K562 (cell line): ENCODE measurements at regions not wholly inside any gene's neighbourhood (a gene's known extent, or its start where the extent isn't known, plus 50 kb on each side); places are given as distances from the start of the nearest gene placed in this dataset.

Source experiments
- BCLAF1 ChIP-seq, 2 experiments: fragments of 450-650 bp in 1 of 2; IDR thresholded peaks; 2 replicates each; pipeline ENCODE4 v1.6.1; 2011 to 2017; ENCODE audit warnings: low read depth in 2 of 2, antibody characterized with exemption in 1 of 2, borderline replicate concordance in 1 of 2, low read length in 1 of 2, mild to moderate bottlenecking in 1 of 2, mixed read lengths in 1 of 2; ENCODE audit not compliant: control insufficient read depth in 1 of 2
- CAMTA2 ChIP-seq: fragments of 250-450 bp; sonication (Bioruptor Pico); conservative IDR thresholded peaks from 2 replicates; pipeline ENCODE4 v1.5.1; 2022
- CBFB ChIP-seq: sonication (generic); formaldehyde crosslinking; IDR thresholded peaks from 2 replicates; pipeline ENCODE4 v1.4.0; 2020; ENCODE audit warnings: mild to moderate bottlenecking, missing genetic modification reagents
- CTCF ChIP-seq, 3 experiments: IDR thresholded peaks in 2 of 3; conservative IDR thresholded peaks in 1 of 3; 2 replicates each; pipeline ENCODE4 v1.5.1; 2011 to 2012; ENCODE audit warnings: low read length in 3 of 3, mild to moderate bottlenecking in 3 of 3, control low read depth in 2 of 3, improper control_type of control experiment in 1 of 3, inconsistent platforms in 1 of 3, low read depth in 1 of 3, mixed read lengths in 1 of 3, moderate library complexity in 1 of 3; ENCODE audit not compliant: insufficient read depth in 2 of 3
- HDAC6 ChIP-seq: IDR thresholded peaks from 2 replicates; pipeline ENCODE4 v1.6.1; 2012; ENCODE audit warnings: low read depth, mild to moderate bottlenecking, control low read depth, inconsistent platforms, low read length, moderate library complexity
- JUND ChIP-seq, 2 experiments: IDR thresholded peaks; 2 replicates in 1 of 2; 3 replicates in 1 of 2; pipeline ENCODE4 v1.6.1; 2011; ENCODE audit warnings: borderline replicate concordance in 2 of 2, low read depth in 2 of 2, low read length in 2 of 2, improper control_type of control experiment in 1 of 2, missing biosample characterization in 1 of 2, missing genetic modification characterization in 1 of 2, missing genetic modification reagents in 1 of 2
- MAZ ChIP-seq, 2 experiments: fragments of 450-650 bp in 1 of 2; sonication (generic) in 1 of 2; formaldehyde crosslinking; IDR thresholded peaks in 1 of 2; conservative IDR thresholded peaks in 1 of 2; 2 replicates each; pipeline versions ENCODE4 v1.4.0 to v1.5.0; 2020; ENCODE audit warnings: mild to moderate bottlenecking in 1 of 2, missing genetic modification reagents in 1 of 2
- NRF1 ChIP-seq, 2 experiments: fragments of 450-650 bp; IDR thresholded peaks in 1 of 2; conservative IDR thresholded peaks in 1 of 2; 2 replicates each; pipeline ENCODE4 v1.6.1; 2014; ENCODE audit warnings: mild to moderate bottlenecking in 2 of 2
- POLR2A ChIP-seq: fragments of 450-650 bp; conservative IDR thresholded peaks from 2 replicates; pipeline ENCODE4 v1.6.1; 2016
- SIN3B ChIP-seq: fragments of 450-650 bp; IDR thresholded peaks from 2 replicates; pipeline ENCODE4 v1.6.1; 2017; ENCODE audit warnings: low read depth, mild to moderate bottlenecking, moderate library complexity
- SMARCA4 ChIP-seq: fragments of 450-650 bp; IDR thresholded peaks from 2 replicates; pipeline ENCODE4 v1.6.1; 2016
- ZBTB2 ChIP-seq: fragments of 450-650 bp; IDR thresholded peaks from 2 replicates; pipeline ENCODE4 v1.6.1; 2016; ENCODE audit warnings: antibody characterized with exemption
- TF ChIP-seq, protein P1 (sequence below): sonication (generic); formaldehyde crosslinking; IDR thresholded peaks from 2 replicates; pipeline ENCODE4 v1.8.0; 2023; ENCODE audit warnings: mild to moderate bottlenecking, missing genetic modification reagents

- no peak for TF ChIP-seq HDAC6
- no peak for TF ChIP-seq MAZ (CRISPR knock-in tag; conservative IDR thresholded peaks at IDR 0.05 in 1 of 2, IDR thresholded peaks at IDR 0.05 in 1 of 2)
- TF ChIP-seq CTCF (IDR thresholded peaks at IDR 0.05 in 2 of 3, conservative IDR thresholded peaks at IDR 0.05 in 1 of 3; ENCODE audit: insufficient read depth in 2 of 3, low read depth in 1 of 3, low read length in 3 of 3), result no peak
- no peak for TF ChIP-seq SIN3B
- TF ChIP-seq BCLAF1 (IDR thresholded peaks at IDR 0.05; ENCODE audit: borderline replicate concordance in 1 of 2, control insufficient read depth in 1 of 2, low read depth in 2 of 2, low read length in 1 of 2), result no peak
- TF ChIP-seq ZBTB2, result no peak
- TF ChIP-seq SMARCA4, result no peak
- no peak for TF ChIP-seq CBFB (CRISPR knock-in tag)
- TF ChIP-seq, protein P1, sequence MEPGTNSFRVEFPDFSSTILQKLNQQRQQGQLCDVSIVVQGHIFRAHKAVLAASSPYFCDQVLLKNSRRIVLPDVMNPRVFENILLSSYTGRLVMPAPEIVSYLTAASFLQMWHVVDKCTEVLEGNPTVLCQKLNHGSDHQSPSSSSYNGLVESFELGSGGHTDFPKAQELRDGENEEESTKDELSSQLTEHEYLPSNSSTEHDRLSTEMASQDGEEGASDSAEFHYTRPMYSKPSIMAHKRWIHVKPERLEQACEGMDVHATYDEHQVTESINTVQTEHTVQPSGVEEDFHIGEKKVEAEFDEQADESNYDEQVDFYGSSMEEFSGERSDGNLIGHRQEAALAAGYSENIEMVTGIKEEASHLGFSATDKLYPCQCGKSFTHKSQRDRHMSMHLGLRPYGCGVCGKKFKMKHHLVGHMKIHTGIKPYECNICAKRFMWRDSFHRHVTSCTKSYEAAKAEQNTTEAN (CRISPR knock-in tag), result no peak
- TF ChIP-seq CAMTA2 (CRISPR knock-in tag), result no peak
- no peak for TF ChIP-seq JUND (IDR thresholded peaks at IDR 0.05; ENCODE audit: borderline replicate concordance, low read depth, low read length)
- TF ChIP-seq JUND (tag; IDR thresholded peaks at IDR 0.05; ENCODE audit: borderline replicate concordance, low read depth, low read length), result no peak
- no peak for TF ChIP-seq NRF1 (conservative IDR thresholded peaks at IDR 0.05 in 1 of 2, IDR thresholded peaks at IDR 0.05 in 1 of 2)
- no peak for TF ChIP-seq POLR2A
These were observed 156.4 kb upstream of the ITGA4 start for GRCh38 chr2:181300600-181301291.
